SK-N-MC (cell line): ENCODE measurements at regions not wholly inside any gene's neighbourhood (a gene's known extent, or its start where the extent isn't known, plus 50 kb on each side); places are given as distances from the start of the nearest gene placed in this dataset.

Source experiments
- DNase-seq: peaks from one replicate; pipeline ENCODE4 v3.0.0-alpha.2; 2011; ENCODE audit warnings: low read depth, low spot score
- H3K27ac ChIP-seq: fragments of 200-600 bp; sonication (generic); 2 replicates; pipeline ENCODE4 v1.5.1; 2016; ENCODE audit warnings: mixed run types
- H3K36me3 ChIP-seq: fragments of 200-600 bp; sonication (generic); 2 replicates; pipeline ENCODE4 v1.6.1; 2017; ENCODE audit warnings: antibody characterized with exemption, low read length, mixed read lengths; ENCODE audit not compliant: insufficient read depth
- H3K4me3 ChIP-seq: fragments of 200-600 bp; sonication (generic); 2 replicates; pipeline ENCODE4 v1.5.1; 2016
- H3K9ac ChIP-seq: fragments of 200-600 bp; sonication (generic); 2 replicates; pipeline ENCODE4 v1.8.0; 2017; ENCODE audit warnings: mixed run types, mixed read lengths; ENCODE audit not compliant: insufficient read length
- H3K9me3 ChIP-seq: fragments of 200-600 bp; sonication (generic); 2 replicates; pipeline ENCODE4 v1.6.1; 2017; ENCODE audit warnings: low read depth, mild to moderate bottlenecking, antibody characterized with exemption, low read length, moderate library complexity, mixed read lengths
- EZH2 ChIP-seq: fragments of 200-600 bp; sonication (generic); IDR thresholded peaks from one replicate; pipeline ENCODE4 v1.6.1; 2017; ENCODE audit warnings: antibody characterized with exemption
- FOXP2 ChIP-seq: optimal IDR thresholded peaks from 2 replicates; pipeline ENCODE3; 2011; ENCODE audit warnings: mild to moderate bottlenecking, moderate library complexity; ENCODE audit not compliant: insufficient read depth; ENCODE audit errors: extremely low read length, control extremely low read depth
- POLR2AphosphoS5 ChIP-seq: IDR thresholded peaks from 2 replicates; pipeline ENCODE4 v1.6.1; 2012; ENCODE audit warnings: mild to moderate bottlenecking, low read depth, low read length, borderline replicate concordance

DNA sequence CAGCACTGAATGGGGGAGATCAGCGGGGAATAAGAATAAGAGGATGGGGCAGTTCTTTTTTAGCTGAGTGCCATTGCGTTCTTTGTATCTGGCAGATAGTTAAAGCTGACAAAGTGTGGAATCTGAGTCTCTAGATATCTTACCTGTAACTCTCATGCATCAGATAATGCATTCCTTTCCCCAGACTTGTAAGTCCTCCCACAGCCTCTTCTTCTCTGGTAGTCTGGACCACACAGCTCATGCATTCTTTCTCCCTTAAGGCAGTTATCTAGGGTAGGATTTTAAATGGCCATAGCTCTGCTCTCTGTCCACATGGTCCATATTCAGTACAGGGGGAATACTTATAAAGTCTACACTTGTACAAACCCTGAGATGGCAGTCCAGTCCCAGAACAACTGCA, 54.0 kb upstream of the FGF10 start:
- Histone ChIP-seq H3K9me3 (no peaks in the 10 kb centered on the region), H3K4me3 (no peak overlapping the region), H3K27ac (no peak overlapping the region), H3K9ac (no peak overlapping the region), H3K36me3 (no peaks in the 10 kb centered on the region)
- TF ChIP-seq POLR2AphosphoS5 = no peak
- no peak for DNase-seq

- no peaks in the 10 kb centered on the region for H3K9me3 ChIP-seq
These were observed 52.2 kb upstream of the FGF10 start for GRCh38 chr5:44441460-44441859.

GRCh38 chr5:44440186-44440585, 51.0 kb upstream of the FGF10 start:
- H3K4me3 ChIP-seq = no peak overlapping the region

More at GRCh38 chr5:44441460-44441859, 52.2 kb upstream of the FGF10 start:
- no peak overlapping the region for H3K9ac ChIP-seq
- no peak for DNase-seq
- H3K4me3 ChIP-seq = no peak overlapping the region
- TF ChIP-seq EZH2 (no peak), POLR2AphosphoS5 (no peak), FOXP2 (no peak)
- no peak overlapping the region for H3K27ac ChIP-seq
- H3K36me3 ChIP-seq = no peaks in the 10 kb centered on the region

More at GRCh38 chr5:44440186-44440585, 51.0 kb upstream of the FGF10 start:
- no peak overlapping the region for H3K27ac ChIP-seq
- H3K9ac ChIP-seq = no peak overlapping the region
- H3K36me3 ChIP-seq = no peaks in the 10 kb centered on the region
- no peaks in the 10 kb centered on the region for H3K9me3 ChIP-seq
- TF ChIP-seq POLR2AphosphoS5 = no peak
- no peak for TF ChIP-seq FOXP2
- no peak for TF ChIP-seq EZH2
- no peak for DNase-seq
